GM19351 (cell line): ENCODE measurements at regions not wholly inside any gene's neighbourhood (a gene's known extent, or its start where the extent isn't known, plus 50 kb on each side); places are given as distances from the start of the nearest gene placed in this dataset.

ENCODE experiments used
- ATAC-seq: cut with Tn5 transposase; IDR thresholded peaks from one replicate; pipeline ENCODE4 v1.9.1; 2021; ENCODE audit warnings: mild to moderate bottlenecking, moderate library complexity; ENCODE audit not compliant: unreplicated experiment

DNA sequence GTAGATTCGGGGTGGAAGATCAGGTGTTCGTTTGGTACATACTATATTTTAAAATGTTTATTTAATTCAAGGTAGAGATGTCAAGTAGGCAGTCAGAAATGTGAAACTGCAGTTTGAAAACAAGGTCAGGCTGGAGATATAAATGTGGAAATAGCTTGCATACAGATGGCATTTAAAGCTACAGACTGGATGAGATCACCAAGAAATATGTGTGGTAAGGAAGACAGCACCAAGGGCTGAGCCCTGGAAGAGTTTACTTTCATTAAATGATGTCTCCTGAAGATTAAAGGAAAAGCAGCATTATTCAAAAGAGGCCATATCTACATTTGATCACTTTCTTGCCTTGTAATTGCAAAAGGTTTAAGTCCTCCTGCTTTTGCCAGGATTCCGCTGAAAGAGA, 271.3 kb downstream of the PTBP2 start:
- no peak for ATAC-seq

DNA sequence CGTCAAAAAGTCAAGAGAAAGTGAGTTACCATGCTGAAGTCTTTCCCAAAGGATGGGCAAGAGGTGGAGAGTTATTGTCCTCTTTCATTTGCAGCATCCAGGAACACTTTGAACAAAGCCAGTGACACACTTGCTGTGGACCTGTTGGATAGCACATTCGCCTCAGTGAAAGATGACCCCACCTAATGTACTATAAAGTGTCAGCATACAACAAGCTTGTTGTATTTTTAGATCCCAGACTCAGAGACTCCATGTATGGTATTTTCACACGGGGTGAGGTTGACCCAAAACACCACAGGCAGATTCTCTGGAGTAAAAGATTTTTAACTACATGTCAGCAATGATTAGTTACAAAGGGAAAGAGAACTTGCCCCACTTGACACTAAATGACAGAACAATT, 273.8 kb downstream of the PTBP2 start:
- ATAC-seq: no peak

- ATAC-seq: no peak
Observed at GRCh38 chr1:96996001-96996400, 274.4 kb downstream of the PTBP2 start.

DNA sequence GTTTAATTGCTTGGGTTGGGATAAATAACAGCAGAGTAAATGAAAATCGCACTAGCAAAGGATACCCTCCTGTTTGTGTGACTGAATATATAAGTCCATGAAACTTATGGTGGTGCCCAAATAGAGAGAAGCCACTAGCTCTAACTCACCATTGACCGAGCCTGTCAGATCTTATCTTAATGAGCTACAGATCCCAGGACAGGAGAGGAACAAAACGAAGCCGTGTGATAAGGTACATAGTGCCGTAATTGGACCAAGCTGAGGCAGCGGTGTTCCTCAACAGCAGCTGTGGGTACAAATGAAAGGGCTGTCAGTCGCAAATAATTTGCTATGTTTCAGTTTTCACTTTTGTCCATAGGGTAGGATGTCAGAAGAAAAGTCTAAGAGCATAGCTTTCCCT, 276.1 kb downstream of the PTBP2 start:
- ATAC-seq: peak; percentile 45

GRCh38 chr1:96998466-96998865, 276.9 kb downstream of the PTBP2 start:
- no peak for ATAC-seq

DNA sequence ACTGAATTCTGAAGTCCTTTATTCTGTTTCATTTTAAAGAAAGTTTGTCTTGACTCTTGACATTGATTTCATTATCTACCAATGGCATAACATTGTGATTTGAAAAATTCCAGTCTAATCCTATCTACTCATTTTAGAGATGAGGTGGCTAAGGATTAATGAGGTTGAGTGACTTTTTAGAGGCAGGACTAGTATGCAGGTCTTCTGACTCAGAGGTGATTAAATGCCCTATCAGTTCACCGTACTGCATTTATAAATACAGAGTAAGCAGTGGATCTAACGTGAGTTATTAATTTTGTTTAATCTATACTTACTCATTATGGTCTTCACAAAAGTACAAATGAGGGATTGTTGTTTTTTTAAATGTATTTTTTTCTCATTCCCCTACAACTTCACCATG, 277.6 kb downstream of the PTBP2 start:
- ATAC-seq: no peak

DNA sequence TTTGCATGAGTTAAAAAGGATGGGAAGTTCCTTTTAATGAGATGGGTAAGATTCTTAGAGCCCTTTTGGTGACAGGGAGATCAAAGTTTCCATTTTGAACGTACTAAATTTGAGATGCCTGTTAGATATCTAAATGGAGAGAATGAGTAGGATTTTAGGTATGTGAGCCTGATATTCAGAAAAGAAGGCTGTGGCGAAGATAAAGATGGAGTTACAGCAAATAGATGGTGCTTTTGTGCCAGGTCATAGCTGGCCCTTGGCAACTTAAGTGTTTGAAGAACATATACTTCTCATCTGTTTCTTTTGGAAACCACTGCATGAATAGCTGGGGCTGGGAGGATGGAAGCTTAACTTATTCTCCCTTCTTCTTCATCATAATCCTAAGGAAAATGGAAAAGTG, 282.5 kb downstream of the PTBP2 start:
- ATAC-seq: no peak

GRCh38 chr1:97004743-97005142, 283.2 kb downstream of the PTBP2 start:
- no peak for ATAC-seq

DNA sequence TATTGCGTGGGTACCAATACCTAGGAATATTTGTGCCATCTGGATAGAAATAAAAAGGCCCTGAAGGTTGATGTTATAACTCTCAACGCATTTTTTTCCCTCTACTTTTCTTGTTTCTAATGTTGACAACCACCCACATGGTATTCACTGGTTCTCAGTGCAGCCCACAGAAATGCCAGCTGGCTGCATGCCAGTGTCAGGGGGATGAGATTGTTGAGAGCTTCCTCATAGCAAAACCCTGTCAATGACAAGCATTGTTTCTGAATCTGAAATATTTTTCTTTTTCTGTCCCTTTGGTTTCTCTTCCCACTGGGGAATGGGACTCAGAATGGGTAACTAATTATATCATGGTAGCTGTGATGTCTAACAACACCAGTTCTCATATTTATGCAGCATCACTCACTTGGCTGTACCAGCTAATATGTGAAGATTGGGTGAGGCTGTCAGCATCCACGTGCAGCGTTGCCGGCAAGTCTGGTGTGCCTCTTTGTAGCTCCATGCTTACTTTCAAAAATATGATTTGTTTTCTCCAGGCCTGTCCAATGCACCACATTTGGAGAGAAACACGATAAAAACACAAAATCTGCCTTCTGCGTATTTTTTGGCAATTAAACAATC, 284.6 kb downstream of the PTBP2 start:
- peak; percentile 38 for ATAC-seq

DNA sequence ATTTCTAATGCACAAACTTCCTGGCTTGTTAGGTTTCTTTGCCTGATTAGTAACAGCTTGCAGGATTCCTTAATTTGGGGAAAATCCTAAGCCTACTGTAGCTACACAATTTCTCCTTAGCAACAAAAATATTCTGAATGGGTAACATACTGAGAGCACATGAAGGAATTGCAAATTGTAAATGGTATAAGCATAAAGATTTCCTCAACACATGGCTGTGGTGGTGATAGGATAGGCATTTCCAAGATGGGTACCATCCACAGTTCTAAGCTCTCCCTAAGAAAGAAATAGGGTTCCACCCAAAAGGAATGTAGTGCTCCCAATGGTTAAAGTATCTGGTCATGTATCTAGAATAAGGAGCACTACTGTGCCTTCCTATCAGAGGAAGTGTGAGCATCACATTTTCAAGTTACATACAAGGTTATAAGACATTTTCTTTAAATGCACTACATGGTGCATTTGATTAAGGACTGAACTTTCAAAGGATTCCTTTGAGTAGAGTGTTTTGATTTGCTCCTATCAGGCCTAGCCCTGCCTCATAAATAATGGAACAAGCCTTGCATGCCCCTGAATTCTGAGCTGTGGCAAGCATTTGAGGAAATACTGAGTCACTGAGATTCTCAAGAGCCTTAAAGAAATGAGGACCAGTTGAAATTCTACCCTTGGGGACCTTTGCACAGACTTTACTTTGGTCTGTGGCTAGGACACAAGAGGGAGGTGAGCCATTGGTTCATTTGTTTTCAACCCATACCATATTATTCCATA, 286.4 kb downstream of the PTBP2 start:
- no peak for ATAC-seq

GRCh38 chr1:97010566-97011264, 289.1 kb downstream of the PTBP2 start:
- peak; percentile 63 for ATAC-seq

DNA sequence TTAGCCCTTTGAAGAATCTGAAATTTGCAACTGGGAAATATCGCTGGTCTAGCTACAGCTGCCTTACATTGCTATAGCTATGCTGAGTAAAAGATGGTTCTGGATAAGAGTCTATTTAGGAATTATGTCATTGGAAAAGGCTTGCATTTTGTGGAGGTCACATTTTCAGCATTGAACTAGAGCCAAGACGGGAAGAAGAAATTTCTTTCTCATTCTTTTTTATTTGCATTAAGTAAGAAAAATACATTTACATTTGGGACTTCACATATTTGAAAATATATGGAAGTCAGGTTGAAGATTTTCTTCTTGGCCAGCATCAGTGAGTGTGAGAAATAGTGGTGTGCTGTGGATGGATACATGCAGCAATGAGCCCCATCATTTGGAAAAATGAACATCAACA, 291.6 kb downstream of the PTBP2 start:
- ATAC-seq: no peak

DNA sequence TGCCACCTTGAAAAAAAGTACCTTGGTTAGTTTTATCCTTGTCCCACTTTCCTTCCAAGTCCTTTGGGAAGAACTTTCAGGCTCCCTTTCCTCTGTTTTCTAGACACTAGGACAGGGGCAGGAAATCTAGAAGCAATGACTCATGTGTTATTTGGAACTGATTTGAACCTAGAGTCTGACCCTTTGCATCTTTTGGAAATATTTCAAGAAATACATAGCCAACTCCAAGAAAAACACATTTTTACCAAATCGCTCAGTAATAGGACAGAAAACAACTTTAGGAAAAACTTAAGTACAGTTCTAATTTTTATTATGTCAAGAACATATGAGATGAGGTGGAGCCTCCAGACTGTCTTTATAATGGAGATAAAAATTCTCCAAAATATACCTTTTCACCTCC, 292.4 kb downstream of the PTBP2 start:
- ATAC-seq: no peak

- ATAC-seq: no peak
Observed at GRCh38 chr1:97014426-97014825, 292.8 kb downstream of the PTBP2 start.

DNA sequence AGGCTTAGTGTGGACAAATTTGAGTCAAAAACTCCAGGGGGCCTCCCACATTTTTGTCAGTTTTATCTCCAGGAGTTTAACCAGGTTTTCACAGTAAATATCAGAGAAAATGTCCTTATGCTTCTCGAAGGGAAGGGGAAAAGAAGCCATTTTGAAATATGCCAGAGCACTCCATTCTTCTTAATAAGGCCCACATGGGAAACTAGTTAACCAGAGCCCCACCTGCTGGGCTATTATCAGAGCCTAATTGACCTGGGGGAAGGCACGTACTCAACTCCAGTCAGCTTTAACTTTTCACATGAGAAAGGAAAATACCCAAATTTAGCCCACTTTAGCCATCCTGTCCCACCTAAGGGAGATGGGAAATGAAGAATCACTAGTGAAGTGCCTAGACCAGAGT, 296.3 kb downstream of the PTBP2 start:
- ATAC-seq: peak; percentile 66
